NT2/D1 (cell line): ENCODE measurements at regions not wholly inside any gene's neighbourhood (a gene's known extent, or its start where the extent isn't known, plus 50 kb on each side); places are given as distances from the start of the nearest gene placed in this dataset.

Source experiments
- SUZ12 ChIP-seq: IDR thresholded peaks from 2 replicates; pipeline ENCODE4 v1.6.1; 2011; ENCODE audit not compliant: insufficient read length, insufficient read depth; ENCODE audit errors: extremely low read depth
- YY1 ChIP-seq: IDR thresholded peaks from 2 replicates; pipeline ENCODE4 v1.6.1; 2011; ENCODE audit not compliant: insufficient read length, insufficient read depth
- ZNF274 ChIP-seq: IDR thresholded peaks from 2 replicates; pipeline ENCODE4 v1.6.1; 2011; ENCODE audit warnings: mild to moderate bottlenecking, low read depth, low read length

- TF ChIP-seq SUZ12 (no peak), YY1 (no peak), ZNF274 (no peak)
These were observed 231.3 kb upstream of the MKLN1 start for GRCh38 chr7:131096267-131096927.
